Activated CD4-positive, alpha-beta memory T cell treated with anti-CD3 and anti-CD28 coated beads for 36 hours (primary cell): ENCODE measurements at regions not wholly inside any gene's neighbourhood (a gene's known extent, or its start where the extent isn't known, plus 50 kb on each side); places are given as distances from the start of the nearest gene placed in this dataset.
"Not testable (repeated sequence)": the region's sequence is repeated elsewhere in the genome, so short reads cannot be mapped to it uniquely, and the experiment has no call there.

Experiments used
- CTCF ChIA-PET: fragments of 350-600 bp; sonication (Branson Sonifier 250); formaldehyde crosslinking; loops from one replicate; lab custom pipeline; 2021; ENCODE audit warnings: antibody characterized with exemption, inconsistent platforms; lab: Charles Lee
- POLR2A ChIA-PET: fragments of 350-600 bp; sonication (Branson Sonifier 250); formaldehyde crosslinking; loops from one replicate; lab custom pipeline; 2021; ENCODE audit warnings: antibody characterized with exemption; lab: Charles Lee
- DNase-seq: peaks from one replicate; pipeline ENCODE4 v3.0.0-alpha.2; 2020
- H3K27ac Mint-ChIP-seq: one replicate; pipeline ENCODE4 v1.8.0; 2021; ENCODE audit warnings: mixed read lengths
- H3K27me3 Mint-ChIP-seq: one replicate; pipeline ENCODE4 v1.8.0; 2021; ENCODE audit warnings: mixed read lengths
- H3K36me3 Mint-ChIP-seq: one replicate; pipeline ENCODE4 v1.8.0; 2021; ENCODE audit warnings: mixed read lengths
- H3K4me1 Mint-ChIP-seq: one replicate; pipeline ENCODE4 v1.8.0; 2021; ENCODE audit warnings: low read depth, mixed read lengths
- H3K4me3 Mint-ChIP-seq: one replicate; pipeline ENCODE4 v1.8.0; 2021; ENCODE audit warnings: mild to moderate bottlenecking, mixed read lengths
- H3K9me3 Mint-ChIP-seq: one replicate; pipeline ENCODE4 v1.8.0; 2021; ENCODE audit warnings: mixed read lengths
- intact Hi-C: fragments of 100-400 bp; cut with micrococcal nuclease; formaldehyde crosslinking; loops from one replicate; pipeline ENCODE4 v1.15.1; 2023

DNA sequence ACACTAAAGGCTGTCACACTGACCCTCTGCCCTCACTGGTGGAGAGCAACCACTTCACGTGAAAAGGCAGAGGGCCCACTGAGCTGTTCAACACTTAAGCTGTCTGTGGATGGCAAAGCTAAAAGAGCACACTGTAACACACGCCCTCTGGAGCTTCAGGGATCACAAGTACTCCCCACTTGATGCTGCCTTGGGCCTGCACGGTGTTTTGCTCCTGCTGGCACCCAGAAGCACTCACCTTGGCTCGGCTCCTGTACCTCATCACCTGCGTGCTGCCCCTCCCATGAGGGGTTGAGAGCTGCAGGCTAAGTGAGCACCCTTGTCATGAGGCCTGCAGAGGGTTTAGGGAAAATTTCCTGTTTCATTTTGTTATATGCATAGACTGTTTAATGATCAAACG, 96.0 kb downstream of the PROP1 start:
- H3K4me3 Mint-ChIP-seq, H3K4me1 Mint-ChIP-seq, H3K9me3 Mint-ChIP-seq, intact Hi-C loops, DNase-seq, H3K36me3 Mint-ChIP-seq, POLR2A ChIA-PET, CTCF ChIA-PET, H3K27ac Mint-ChIP-seq, H3K27me3 Mint-ChIP-seq: not testable (repeated sequence)

DNA sequence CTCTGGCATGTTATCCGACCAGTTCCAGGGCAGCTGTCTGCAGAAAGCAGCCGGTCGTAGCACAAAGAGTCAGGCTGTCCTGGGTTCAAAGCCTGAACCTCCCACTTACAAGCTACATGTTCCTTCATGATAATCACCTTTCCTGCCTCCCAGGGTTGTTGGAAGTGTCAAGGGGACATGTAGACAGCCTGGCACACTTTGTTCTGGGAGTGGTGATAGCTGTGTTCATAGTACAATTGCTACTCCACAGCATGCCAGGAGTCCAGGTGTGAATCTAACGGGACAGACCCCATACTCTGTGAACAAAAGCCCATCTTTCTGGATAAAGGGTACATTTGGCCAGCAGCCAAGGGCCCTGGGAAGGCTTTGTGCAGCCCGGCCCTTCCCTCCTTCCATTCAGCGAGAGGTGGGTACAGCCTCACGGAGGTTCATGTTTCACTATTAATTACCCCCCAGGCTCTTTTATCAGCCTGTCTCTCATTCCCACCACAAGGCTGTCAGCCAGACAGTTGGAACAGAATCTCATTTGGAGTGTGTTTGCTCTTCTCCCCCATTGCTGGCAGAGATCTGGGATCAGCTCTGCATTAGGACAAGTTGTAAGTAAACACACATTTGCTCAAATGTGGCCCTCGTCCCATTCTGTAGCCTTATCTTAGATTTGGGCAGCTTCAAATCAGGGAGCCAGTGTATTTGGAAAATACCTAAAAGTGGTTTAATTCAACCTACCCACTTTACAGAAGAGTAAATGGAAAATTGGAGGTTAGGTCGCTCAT, 101.2 kb downstream of the PROP1 start:
- H3K27ac Mint-ChIP-seq, CTCF ChIA-PET, H3K4me3 Mint-ChIP-seq, POLR2A ChIA-PET, H3K27me3 Mint-ChIP-seq, intact Hi-C loops, H3K4me1 Mint-ChIP-seq, DNase-seq, H3K36me3 Mint-ChIP-seq, H3K9me3 Mint-ChIP-seq: not testable (repeated sequence)

GRCh38 chr5:177892357-177892665, 103.7 kb downstream of the PROP1 start:
- H3K9me3 Mint-ChIP-seq, POLR2A ChIA-PET, H3K27ac Mint-ChIP-seq, H3K4me3 Mint-ChIP-seq, H3K27me3 Mint-ChIP-seq, H3K4me1 Mint-ChIP-seq, intact Hi-C loops, CTCF ChIA-PET, DNase-seq, H3K36me3 Mint-ChIP-seq: not testable (repeated sequence)

DNA sequence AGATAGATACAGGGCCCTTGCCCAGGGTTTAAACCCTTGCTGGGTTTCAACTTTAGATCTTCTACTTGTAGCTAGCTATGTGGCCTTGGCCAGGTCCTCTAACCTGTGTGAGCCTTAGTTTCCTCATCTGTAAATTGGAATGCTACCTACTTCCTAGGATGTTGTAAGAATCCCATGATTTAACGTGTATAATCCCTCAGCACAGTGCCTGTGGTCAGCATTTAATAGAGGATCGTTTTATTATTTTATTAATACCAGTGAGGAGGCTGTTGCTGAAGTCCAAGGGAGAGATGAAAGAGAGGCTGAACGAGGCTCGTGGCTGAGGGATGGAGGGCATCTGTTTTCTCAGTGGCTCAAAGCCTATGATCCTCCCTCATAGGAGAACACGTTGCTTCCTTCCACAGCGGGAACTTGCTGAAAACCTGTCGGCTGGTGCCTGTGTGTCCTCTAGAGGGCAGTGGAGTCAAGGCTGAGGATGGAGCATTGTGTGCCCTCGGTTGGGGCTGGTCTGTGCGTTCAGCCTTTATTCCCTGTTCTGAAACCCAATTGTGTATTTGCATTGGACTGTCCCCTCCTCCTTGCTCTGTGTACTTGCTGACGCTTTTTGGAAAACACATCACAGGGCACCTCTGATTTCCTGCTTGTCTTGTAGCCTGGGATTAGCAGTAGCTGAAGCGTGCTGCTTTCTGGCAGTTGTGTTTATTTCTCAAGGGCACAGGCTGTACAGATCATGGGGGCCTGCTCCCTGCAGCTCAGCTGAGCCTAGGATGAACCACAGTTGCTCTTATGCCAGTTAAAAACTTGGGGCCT, 104.3 kb downstream of the PROP1 start:
- H3K36me3 Mint-ChIP-seq, H3K27me3 Mint-ChIP-seq, H3K4me3 Mint-ChIP-seq, intact Hi-C loops, POLR2A ChIA-PET, H3K4me1 Mint-ChIP-seq, H3K27ac Mint-ChIP-seq, H3K9me3 Mint-ChIP-seq, CTCF ChIA-PET: not testable (repeated sequence)
- peak; percentile 52 for DNase-seq

DNA sequence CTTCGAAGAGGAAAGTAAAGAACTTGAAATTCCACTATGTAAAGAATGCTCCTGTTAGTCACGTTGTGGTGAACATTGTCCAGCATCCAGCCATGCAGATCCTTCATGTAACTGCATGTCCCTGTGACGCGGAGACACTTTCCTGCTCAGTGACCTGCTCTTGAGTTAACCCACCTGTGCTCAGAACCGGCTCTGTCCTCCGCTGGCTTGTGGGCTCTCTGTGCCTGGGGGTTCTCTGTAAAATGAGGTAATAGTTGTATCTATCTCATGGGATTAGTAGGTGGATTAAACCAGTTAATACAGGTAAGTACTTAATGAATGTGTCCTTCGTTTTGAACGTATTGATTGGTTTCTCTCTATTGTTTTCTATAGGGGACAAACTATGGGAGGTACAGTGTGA, 100.6 kb upstream of the FAM153A start:
- H3K27ac Mint-ChIP-seq, H3K36me3 Mint-ChIP-seq, H3K4me1 Mint-ChIP-seq, CTCF ChIA-PET, intact Hi-C loops, H3K4me3 Mint-ChIP-seq, H3K9me3 Mint-ChIP-seq, DNase-seq, POLR2A ChIA-PET, H3K27me3 Mint-ChIP-seq: not testable (repeated sequence)

- H3K9me3 Mint-ChIP-seq, CTCF ChIA-PET, POLR2A ChIA-PET, DNase-seq, H3K27me3 Mint-ChIP-seq, intact Hi-C loops, H3K27ac Mint-ChIP-seq, H3K36me3 Mint-ChIP-seq, H3K4me1 Mint-ChIP-seq: not testable (repeated sequence)
- peak overlapping the region; percentile 76 for H3K4me3 Mint-ChIP-seq
Measured at GRCh38 chr5:177875900-177876238, 93.2 kb upstream of the FAM153A start.

DNA sequence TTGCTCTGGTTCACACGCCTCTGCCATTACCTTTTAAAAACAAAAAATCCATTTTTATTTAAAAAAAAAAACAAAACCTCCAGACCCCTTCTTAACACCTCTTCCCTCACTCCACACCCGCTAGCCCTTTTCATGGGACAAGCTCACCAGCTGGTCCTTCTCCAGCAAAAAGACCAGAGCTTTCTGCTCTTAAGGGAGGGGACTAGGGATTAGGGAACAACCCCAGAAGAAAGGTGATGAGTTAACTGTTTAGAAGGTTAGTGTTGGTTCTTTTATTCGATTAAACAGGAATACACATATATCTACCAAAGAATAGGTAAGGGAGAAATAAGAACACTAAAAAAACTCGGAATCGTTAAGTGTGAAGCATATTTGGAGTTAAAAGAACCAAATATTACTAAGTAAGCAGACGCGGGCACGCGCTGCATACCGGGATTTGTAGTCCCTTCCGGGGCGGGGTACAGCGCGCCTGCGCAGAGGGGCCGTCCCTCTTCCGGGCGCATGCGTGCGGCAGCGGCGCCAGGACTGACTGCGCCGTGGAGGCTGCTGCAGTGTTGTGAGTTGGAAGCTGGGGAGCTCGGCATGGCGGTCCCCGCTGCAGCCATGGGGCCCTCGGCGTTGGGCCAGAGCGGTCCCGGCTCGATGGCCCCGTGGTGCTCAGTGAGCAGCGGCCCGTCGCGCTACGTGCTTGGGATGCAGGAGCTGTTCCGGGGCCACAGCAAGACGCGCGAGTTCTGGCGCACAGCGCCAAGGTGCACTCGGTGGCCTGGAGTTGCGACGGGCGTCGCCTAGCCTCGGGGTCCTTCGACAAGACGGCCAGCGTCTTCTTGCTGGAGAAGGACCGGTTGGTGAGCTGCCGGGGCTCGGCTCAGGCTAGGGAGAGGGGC, 92.6 kb upstream of the FAM153A start:
- POLR2A ChIA-PET, H3K36me3 Mint-ChIP-seq, H3K27ac Mint-ChIP-seq, DNase-seq, H3K4me3 Mint-ChIP-seq, intact Hi-C loops, CTCF ChIA-PET, H3K9me3 Mint-ChIP-seq, H3K27me3 Mint-ChIP-seq, H3K4me1 Mint-ChIP-seq: not testable (repeated sequence)

GRCh38 chr5:177863822-177864446, 81.2 kb upstream of the FAM153A start:
- H3K27ac Mint-ChIP-seq, POLR2A ChIA-PET, H3K4me1 Mint-ChIP-seq, H3K36me3 Mint-ChIP-seq, H3K9me3 Mint-ChIP-seq, CTCF ChIA-PET, H3K4me3 Mint-ChIP-seq, DNase-seq, intact Hi-C loops, H3K27me3 Mint-ChIP-seq: not testable (repeated sequence)

DNA sequence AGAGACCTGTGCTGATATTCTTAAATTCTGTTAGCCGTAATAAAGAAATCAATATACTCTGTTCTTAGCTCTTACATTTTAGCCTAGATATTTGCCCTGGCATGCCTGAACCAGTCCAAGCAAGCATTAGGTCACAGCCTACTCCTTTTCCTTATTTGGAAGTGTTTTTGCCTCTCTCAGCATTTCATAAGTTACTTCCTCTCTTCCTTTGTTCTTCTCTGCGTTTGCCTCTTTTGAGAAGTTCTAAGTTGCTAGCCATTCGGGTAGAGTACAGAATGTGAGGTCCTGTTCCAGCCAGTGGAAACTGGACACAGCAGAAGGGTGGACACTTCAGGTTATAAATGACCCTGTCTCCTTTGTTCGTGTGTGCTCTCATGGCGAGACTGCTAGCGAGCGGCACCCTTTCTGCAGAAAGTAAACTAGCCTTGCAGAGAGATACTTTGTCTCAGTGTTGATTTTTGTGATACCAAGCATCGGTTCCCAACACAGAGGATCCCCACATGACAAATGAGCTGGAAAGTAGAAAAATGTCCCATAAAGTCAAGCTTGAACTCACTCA, 75.0 kb upstream of the FAM153A start:
- POLR2A ChIA-PET, intact Hi-C loops, H3K27me3 Mint-ChIP-seq, H3K4me3 Mint-ChIP-seq, H3K4me1 Mint-ChIP-seq, CTCF ChIA-PET, H3K9me3 Mint-ChIP-seq, DNase-seq, H3K27ac Mint-ChIP-seq, H3K36me3 Mint-ChIP-seq: not testable (repeated sequence)

DNA sequence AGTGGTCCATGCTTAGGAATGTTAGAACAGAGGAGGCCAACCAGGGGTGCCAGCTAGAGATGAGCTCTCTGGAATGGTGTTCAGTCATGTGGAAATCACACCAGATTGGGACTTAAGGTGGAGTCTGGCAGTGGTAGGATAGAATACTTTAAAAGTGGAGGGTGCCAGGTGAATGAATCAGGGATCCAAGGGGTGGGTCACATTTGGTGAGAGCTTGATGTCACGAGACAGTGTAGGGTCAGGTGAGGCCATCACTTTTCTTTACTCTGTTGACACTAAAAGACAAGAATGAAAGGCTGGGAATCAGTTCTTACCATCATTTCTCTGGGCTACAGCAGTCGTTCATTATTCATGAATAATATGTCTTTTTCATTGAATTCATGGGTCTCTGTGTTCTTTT, 73.8 kb upstream of the FAM153A start:
- H3K9me3 Mint-ChIP-seq, intact Hi-C loops, H3K27me3 Mint-ChIP-seq, H3K4me3 Mint-ChIP-seq, H3K36me3 Mint-ChIP-seq, H3K27ac Mint-ChIP-seq, POLR2A ChIA-PET, H3K4me1 Mint-ChIP-seq, DNase-seq, CTCF ChIA-PET: not testable (repeated sequence)

- intact Hi-C loops, H3K4me3 Mint-ChIP-seq, H3K9me3 Mint-ChIP-seq, H3K27ac Mint-ChIP-seq, H3K27me3 Mint-ChIP-seq, DNase-seq, H3K36me3 Mint-ChIP-seq, CTCF ChIA-PET, POLR2A ChIA-PET, H3K4me1 Mint-ChIP-seq: not testable (repeated sequence)
Measured at GRCh38 chr5:177847914-177848313, 65.2 kb upstream of the FAM153A start.

GRCh38 chr5:177846598-177846997, 63.9 kb upstream of the FAM153A start:
- H3K27ac Mint-ChIP-seq, H3K9me3 Mint-ChIP-seq, H3K36me3 Mint-ChIP-seq, CTCF ChIA-PET, DNase-seq, POLR2A ChIA-PET, H3K27me3 Mint-ChIP-seq, H3K4me3 Mint-ChIP-seq, intact Hi-C loops, H3K4me1 Mint-ChIP-seq: not testable (repeated sequence)
